ENCODE measurements at regions not wholly inside any gene's neighbourhood (a gene's known extent, or its start where the extent isn't known, plus 50 kb on each side); places are given as distances from the start of the nearest gene placed in this dataset.
"Not testable (repeated sequence)": the region's sequence is repeated elsewhere in the genome, so short reads cannot be mapped to it uniquely, and the experiment has no call there.

- Histone ChIP-seq H3K4me3 (no peak overlapping the region), H3K9me2 (ENCODE audit: insufficient read depth) (no peaks in the 10 kb centered on the region), H3K4me1 (ENCODE audit: insufficient read depth) (no peaks in the 10 kb centered on the region), H3F3A (ENCODE audit: insufficient read depth) (no peaks in the 10 kb centered on the region), H2AFZ (no peak overlapping the region), H3K9me3 (ENCODE audit: low read depth) (no peaks in the 10 kb centered on the region), H3K36me3 (ENCODE audit: low read depth) (no peaks in the 10 kb centered on the region), H3K27ac (no peak overlapping the region), H3K9ac (no peak overlapping the region), H3K4me2 (ENCODE audit: unreplicated experiment) (no peak overlapping the region), H3K79me2 (ENCODE audit: insufficient read depth) (no peaks in the 10 kb centered on the region), H4K20me1 (ENCODE audit: insufficient read depth) (no peaks in the 10 kb centered on the region), H3K27me3 (replicated peaks; ENCODE audit: insufficient read depth) (no peaks in the 10 kb centered on the region)
- TF ChIP-seq EZH2phosphoT487 (IDR thresholded peaks at IDR 0.05; ENCODE audit: insufficient read depth, low read depth) = no peak
- no peak for TF ChIP-seq EZH2 (IDR thresholded peaks at IDR 0.05; ENCODE audit: insufficient read depth, poor library complexity, severe bottlenecking)
- WGBS, 2 experiments (ENCODE audit: low coverage in 1 of 2, low lambda C conversion rate in 2 of 2, missing lambda C conversion rate in 2 of 2) = 23 to 29% methylated on average over 4 of the region's 4 CpGs
- DNase-seq = no peak
- in situ Hi-C loops (cut with MboI) = no loop called here
Observed at GRCh38 chrX:42189576-42189975, 266.2 kb upstream of the CASK start.

GRCh38 chrX:42188730-42189129, 265.4 kb upstream of the CASK start:
- in situ Hi-C loops (cut with MboI) = no loop called here
- WGBS, 2 experiments (ENCODE audit: low coverage in 1 of 2, low lambda C conversion rate in 2 of 2, missing lambda C conversion rate in 2 of 2) = 32 to 43% methylated on average over 5 of the region's 5 CpGs
- H3K36me3 ChIP-seq (ENCODE audit: low read depth) = no peaks in the 10 kb centered on the region

GRCh38 chrX:42176789-42177188, 253.4 kb upstream of the CASK start:
- Histone ChIP-seq H4K20me1 (ENCODE audit: insufficient read depth) (no peaks in the 10 kb centered on the region), H3K27me3 (replicated peaks; ENCODE audit: insufficient read depth) (no peaks in the 10 kb centered on the region), H3K79me2 (ENCODE audit: insufficient read depth) (no peaks in the 10 kb centered on the region), H2AFZ (no peak overlapping the region), H3K27ac (no peak overlapping the region), H3K4me3 (no peak overlapping the region), H3K9ac (no peak overlapping the region), H3K36me3 (ENCODE audit: low read depth) (no peaks in the 10 kb centered on the region), H3K9me2 (ENCODE audit: insufficient read depth) (no peaks in the 10 kb centered on the region), H3K4me1 (ENCODE audit: insufficient read depth) (no peaks in the 10 kb centered on the region), H3K9me3 (ENCODE audit: low read depth) (no peaks in the 10 kb centered on the region), H3F3A (ENCODE audit: insufficient read depth) (no peaks in the 10 kb centered on the region), H3K4me2 (ENCODE audit: unreplicated experiment) (no peak overlapping the region)
- 28 to 33% methylated on average over 2 to 4 of the region's 6 CpGs for WGBS, 2 experiments (ENCODE audit: low coverage in 1 of 2, low lambda C conversion rate in 2 of 2, missing lambda C conversion rate in 2 of 2)
- DNase-seq = no peak
- TF ChIP-seq EZH2phosphoT487 (IDR thresholded peaks at IDR 0.05; ENCODE audit: insufficient read depth, low read depth) = no peak
- TF ChIP-seq EZH2 (IDR thresholded peaks at IDR 0.05; ENCODE audit: insufficient read depth, poor library complexity, severe bottlenecking) = no peak
- in situ Hi-C loops (cut with MboI) = no loop called here

More at GRCh38 chrX:42188730-42189129, 265.4 kb upstream of the CASK start:
- no peaks in the 10 kb centered on the region for H3K4me1 ChIP-seq (ENCODE audit: insufficient read depth)
- no peak overlapping the region for H3K4me2 ChIP-seq (ENCODE audit: unreplicated experiment)
- no peak overlapping the region for H3K27ac ChIP-seq
- no peaks in the 10 kb centered on the region for H4K20me1 ChIP-seq (ENCODE audit: insufficient read depth)
- H3K27me3 ChIP-seq (replicated peaks; ENCODE audit: insufficient read depth) = no peaks in the 10 kb centered on the region
- H2AFZ ChIP-seq = no peak overlapping the region
- H3K79me2 ChIP-seq (ENCODE audit: insufficient read depth) = no peaks in the 10 kb centered on the region
- TF ChIP-seq EZH2 (IDR thresholded peaks at IDR 0.05; ENCODE audit: insufficient read depth, poor library complexity, severe bottlenecking) = no peak
- no peak for TF ChIP-seq EZH2phosphoT487 (IDR thresholded peaks at IDR 0.05; ENCODE audit: insufficient read depth, low read depth)
- H3K4me3 ChIP-seq = no peak overlapping the region
- no peak for DNase-seq
- no peaks in the 10 kb centered on the region for H3F3A ChIP-seq (ENCODE audit: insufficient read depth)
- no peaks in the 10 kb centered on the region for H3K9me3 ChIP-seq (ENCODE audit: low read depth)
- H3K9ac ChIP-seq = no peak overlapping the region
- H3K9me2 ChIP-seq (ENCODE audit: insufficient read depth) = no peaks in the 10 kb centered on the region

- Histone ChIP-seq H3K9me2 (ENCODE audit: insufficient read depth) (no peaks in the 10 kb centered on the region), H3K4me1 (ENCODE audit: insufficient read depth) (no peaks in the 10 kb centered on the region), H2AFZ (no peak overlapping the region), H3K4me2 (ENCODE audit: unreplicated experiment) (no peak overlapping the region), H3K4me3 (no peak overlapping the region), H3K27me3 (replicated peaks; ENCODE audit: insufficient read depth) (no peaks in the 10 kb centered on the region), H3K27ac (no peak overlapping the region), H3K9ac (no peak overlapping the region), H3K9me3 (ENCODE audit: low read depth) (no peaks in the 10 kb centered on the region), H3K36me3 (ENCODE audit: low read depth) (no peaks in the 10 kb centered on the region), H3F3A (ENCODE audit: insufficient read depth) (no peaks in the 10 kb centered on the region), H3K79me2 (ENCODE audit: insufficient read depth) (no peaks in the 10 kb centered on the region), H4K20me1 (ENCODE audit: insufficient read depth) (no peaks in the 10 kb centered on the region)
- no peak for TF ChIP-seq EZH2phosphoT487 (IDR thresholded peaks at IDR 0.05; ENCODE audit: insufficient read depth, low read depth)
- TF ChIP-seq EZH2 (IDR thresholded peaks at IDR 0.05; ENCODE audit: insufficient read depth, poor library complexity, severe bottlenecking) = no peak
- 0 to 13% methylated on average over 2 of the region's 2 CpGs for WGBS, 2 experiments (ENCODE audit: low coverage in 1 of 2, low lambda C conversion rate in 2 of 2, missing lambda C conversion rate in 2 of 2)
- DNase-seq = no peak
- in situ Hi-C loops (cut with MboI) = no loop called here
Observed at GRCh38 chrX:42175843-42176242, 252.5 kb upstream of the CASK start.

- H3K4me2 ChIP-seq (ENCODE audit: unreplicated experiment); H3F3A ChIP-seq (ENCODE audit: insufficient read depth); H3K36me3 ChIP-seq (ENCODE audit: low read depth); H3K9me3 ChIP-seq (ENCODE audit: low read depth); in situ Hi-C loops (cut with MboI); H4K20me1 ChIP-seq (ENCODE audit: insufficient read depth); H3K4me1 ChIP-seq (ENCODE audit: insufficient read depth); DNase-seq; H3K27me3 ChIP-seq (replicated peaks; ENCODE audit: insufficient read depth); H2AFZ ChIP-seq; H3K9ac ChIP-seq; H3K79me2 ChIP-seq (ENCODE audit: insufficient read depth); H3K9me2 ChIP-seq (ENCODE audit: insufficient read depth); H3K27ac ChIP-seq; H3K4me3 ChIP-seq: not testable (repeated sequence)
- 73 to 80% methylated on average over 2 of the region's 2 CpGs for WGBS, 2 experiments (ENCODE audit: low coverage in 1 of 2, low lambda C conversion rate in 2 of 2, missing lambda C conversion rate in 2 of 2)
Observed at GRCh38 chrX:42157923-42158322, 234.6 kb upstream of the CASK start.

All from GM23248 (cell line).